HepG2 (cell line): ENCODE measurements at regions not wholly inside any gene's neighbourhood (a gene's known extent, or its start where the extent isn't known, plus 50 kb on each side); places are given as distances from the start of the nearest gene placed in this dataset.

Source experiments
- ATAC-seq: fragments of 200-7000 bp; cut with Tn5 transposase; 3 replicates; pipeline ENCODE4 v1.9.1; 2020; ENCODE audit warnings: mild to moderate bottlenecking, moderate library complexity
- BruUV-seq: library from RNA; stranded (reverse); fragments of 400-500 nt; replicated peaks from 2 replicates; lab custom pipeline; 2021; lab: Mats Ljungman, UMichigan
- CTCF ChIA-PET: fragments of 300-600 bp; formaldehyde crosslinking; extraction: SDS; loops from one replicate; lab custom pipeline; 2021; ENCODE audit warnings: low total read pairs, inconsistent platforms, low intra/inter-chr PET ratio; lab: Yijun Ruan, JAX
- POLR2A ChIA-PET: fragments of 350-600 bp; sonication (Branson Sonifier 250); formaldehyde crosslinking; loops from one replicate; lab custom pipeline; 2020; ENCODE audit warnings: antibody characterized with exemption, inconsistent platforms; lab: Yijun Ruan, JAX
- DNase-seq: peaks from one replicate; pipeline ENCODE4 v3.0.0-alpha.2; 2015; ENCODE audit warnings: low spot score
- FAIRE-seq: peaks from 3 replicates; lab custom pipeline; 2011; peaks lifted over from hg19 to GRCh38; lab: Jason Lieb, UNC
- H2AFZ ChIP-seq: one replicate; pipeline ENCODE4 v1.6.1; 2011; ENCODE audit warnings: low read length, inconsistent platforms
- H3K27ac ChIP-seq: fragments of 300-600 bp; 3 replicates; pipeline ENCODE4 v1.8.0; 2011; ENCODE audit warnings: mixed run types, mild to moderate bottlenecking, mixed read lengths, low read length, inconsistent platforms; ENCODE audit not compliant: insufficient read depth; ENCODE audit errors: extremely low read length
- H3K27me3 ChIP-seq, 2 experiments: fragments of 200-600 bp in 1 of 2; 2 replicates in 1 of 2; 3 replicates in 1 of 2; pipeline versions ENCODE4 v1.6.0 to v1.8.0; 2011; ENCODE audit warnings: low read length in 2 of 2, mild to moderate bottlenecking in 2 of 2, moderate library complexity in 2 of 2, inconsistent platforms in 1 of 2; ENCODE audit not compliant: insufficient read depth in 2 of 2, control insufficient read depth in 1 of 2
- H3K36me3 ChIP-seq, 2 experiments: fragments of 200-600 bp in 1 of 2; replicated peaks in 1 of 2; 2 replicates in 1 of 2; 3 replicates in 1 of 2; pipeline versions ENCODE4 v1.5.1 to v1.8.0; 2011; ENCODE audit warnings: low read length in 2 of 2, inconsistent platforms in 1 of 2; ENCODE audit not compliant: insufficient read depth in 2 of 2, control insufficient read depth in 1 of 2
- H3K4me1 ChIP-seq: 2 replicates; pipeline ENCODE4 v1.5.1; 2012; ENCODE audit warnings: low read length, inconsistent platforms; ENCODE audit not compliant: insufficient read depth
- H3K4me2 ChIP-seq: 2 replicates; pipeline ENCODE4 v1.6.0; 2011; ENCODE audit warnings: low read depth, low read length, inconsistent platforms
- H3K4me3 ChIP-seq, 3 experiments: fragments of 200-600 bp in 1 of 3; sonication (generic), shearing (Covaris generic) in 1 of 3; replicated peaks in 1 of 3; 2 replicates each; pipeline ENCODE4 v1.5.1; 2011 to 2016; ENCODE audit warnings: low read length in 3 of 3, inconsistent platforms in 2 of 3, low read depth in 2 of 3, mild to moderate bottlenecking in 2 of 3, control low read depth in 1 of 3, mixed read lengths in 1 of 3; ENCODE audit not compliant: insufficient read depth in 1 of 3
- H3K79me2 ChIP-seq: one replicate; pipeline ENCODE4 v1.6.1; 2011; ENCODE audit warnings: low read length, inconsistent platforms; ENCODE audit not compliant: insufficient read depth
- H3K9ac ChIP-seq: 2 replicates; pipeline ENCODE4 v1.6.0; 2011; ENCODE audit warnings: mild to moderate bottlenecking, low read depth, low read length, inconsistent platforms; ENCODE audit not compliant: insufficient read depth
- H3K9me3 ChIP-seq: 2 replicates; pipeline ENCODE4 v1.5.1; 2012; ENCODE audit warnings: mild to moderate bottlenecking, low read length
- H4K20me1 ChIP-seq: 2 replicates; pipeline ENCODE4 v1.6.0; 2011; ENCODE audit warnings: inconsistent platforms, mild to moderate bottlenecking, low read length, moderate library complexity; ENCODE audit not compliant: insufficient read depth
- FOXA3 ChIP-seq: IDR thresholded peaks from 2 replicates; pipeline ENCODE4 v1.6.1; 2016; ENCODE audit warnings: missing genetic modification reagents, missing compliant biosample characterization
- FOXP1 ChIP-seq, 2 experiments: fragments of 450-650 bp in 1 of 2; IDR thresholded peaks; 2 replicates each; pipeline ENCODE4 v1.6.1; 2017 to 2018; ENCODE audit warnings: antibody characterized with exemption in 1 of 2
- ZNF318 ChIP-seq: sonication (generic); formaldehyde crosslinking; IDR thresholded peaks from 2 replicates; pipeline ENCODE4 v1.4.0; 2020; ENCODE audit warnings: mild to moderate bottlenecking, missing genetic modification reagents
- ZNF414 ChIP-seq: sonication (generic); formaldehyde crosslinking; IDR thresholded peaks from 2 replicates; pipeline ENCODE4 v1.5.0; 2020; ENCODE audit warnings: missing genetic modification reagents
- WGBS: methylation state at CpG from one replicate; pipeline ENCODE4 v1.1.6; 2017; ENCODE audit warnings: low lambda C conversion rate; 5-methylcytosine and 5-hydroxymethylcytosine counted together
- in situ Hi-C: cut with HindIII; loops from 2 replicates; pipeline ENCODE4 v1.10.0; 2017; ENCODE audit warnings: low pct_unique_long_range_greater_than_20kb; ENCODE audit not compliant: extremely low pct_ligation_motif_present
- intact Hi-C: fragments of 100-400 bp; cut with micrococcal nuclease; formaldehyde crosslinking; loops from one replicate; pipeline ENCODE4 v1.10.0; 2022; ENCODE audit not compliant: unreplicated experiment

DNA sequence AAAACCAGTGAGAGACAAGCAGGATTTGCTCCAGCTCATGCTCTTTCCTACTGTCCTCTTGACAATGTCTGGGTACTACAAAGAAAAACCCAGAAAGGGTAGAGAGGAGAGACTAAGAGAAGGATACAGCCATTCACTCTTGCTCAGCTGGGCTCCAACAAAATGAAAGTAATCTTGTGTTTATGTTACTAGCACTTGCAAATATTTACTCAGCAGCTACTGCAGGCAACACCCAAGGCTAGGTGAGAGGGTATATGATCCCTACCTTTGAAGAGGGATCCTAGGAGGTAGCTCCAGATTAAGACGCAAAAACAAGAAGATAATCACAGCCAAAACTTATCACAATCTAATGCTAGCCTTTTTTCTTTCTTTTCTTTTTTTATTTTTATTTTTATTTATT is 329.6 kb upstream of the ACVR2A start:
- no peaks in the 10 kb centered on the region for H4K20me1 ChIP-seq
- in situ Hi-C loops (no loop called here), intact Hi-C loops (no loop called here)
- H3K4me1 ChIP-seq = no peaks in the 10 kb centered on the region
- no peak for TF ChIP-seq ZNF414 (CRISPR knock-in tag)
- TF ChIP-seq FOXA3 (CRISPR knock-in tag) = peak; percentile 15; the same call in 1 of the 2 replicates
- no peak for TF ChIP-seq ZNF318 (CRISPR knock-in tag)
- TF ChIP-seq FOXP1 (IDR thresholded peaks at IDR 0.05) = no peak
- peak; percentile 66 for TF ChIP-seq FOXP1 (CRISPR knock-in tag; IDR thresholded peaks at IDR 0.05)
- POLR2A ChIA-PET = no interaction called here
- H3K9me3 ChIP-seq = no peaks in the 10 kb centered on the region
- CTCF ChIA-PET = no interaction called here
- H2AFZ ChIP-seq = no peak overlapping the region
- no peak overlapping the region for H3K4me3 ChIP-seq
- 17% methylated on average over 1 of the region's 1 CpG for WGBS
- no peaks in the 10 kb centered on the region for H3K79me2 ChIP-seq
- no peak overlapping the region for H3K4me2 ChIP-seq
- H3K27me3 ChIP-seq = no peaks in the 10 kb centered on the region
- no peak for FAIRE-seq
- no peak overlapping the region for H3K9ac ChIP-seq
- no peaks in the 10 kb centered on the region for H3K36me3 ChIP-seq
- no peak for DNase-seq
- no TSS peak for BruUV-seq
- no peak overlapping the region for H3K27ac ChIP-seq
- ATAC-seq = peak; percentile 61; the same call in 2 of the 3 replicates
